ENCODE measurements at regions not wholly inside any gene's neighbourhood (a gene's known extent, or its start where the extent isn't known, plus 50 kb on each side); places are given as distances from the start of the nearest gene placed in this dataset.

DNA sequence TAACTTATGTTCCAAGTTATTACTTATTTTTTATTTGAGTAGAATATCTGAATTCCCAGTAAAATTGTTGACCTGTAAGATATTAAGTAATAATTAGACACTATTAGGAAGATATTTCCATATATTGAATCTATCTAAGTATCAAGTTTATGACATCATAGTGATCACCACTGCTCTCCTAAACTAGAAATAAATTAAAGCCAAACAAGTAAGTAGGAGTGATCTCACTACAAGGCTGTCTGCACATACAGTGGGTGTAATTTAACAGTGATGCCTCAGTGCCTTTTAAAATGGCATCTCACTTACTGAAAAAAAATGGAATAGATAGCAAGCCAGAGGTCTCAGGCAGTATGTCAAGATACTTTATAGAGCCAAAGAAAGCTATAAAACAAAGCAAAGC is 789.6 kb downstream of the KCTD16 start:
- Histone ChIP-seq H3K36me3 (no peaks in the 10 kb centered on the region), H3K4me1 (0 out of 20 replicates have a peak, but pooled peaks cover 0 to 6% (median 0%) of the 10 kb centered on the region in 10 experiments), H3K4me3 (no peak overlapping the region), H3K27me3 (no peaks in the 10 kb centered on the region), H3K27ac (no peak overlapping the region), H4K20me1 (no peaks in the 10 kb centered on the region), H3K9me3 (replicated peaks in 1 of 11) (no peaks in the 10 kb centered on the region), H3K4me2 (no peak overlapping the region), H3K9ac (no peak overlapping the region)
- TF ChIP-seq Cebpa-rat (IDR thresholded peaks at IDR 0.05) = no peak

DNA sequence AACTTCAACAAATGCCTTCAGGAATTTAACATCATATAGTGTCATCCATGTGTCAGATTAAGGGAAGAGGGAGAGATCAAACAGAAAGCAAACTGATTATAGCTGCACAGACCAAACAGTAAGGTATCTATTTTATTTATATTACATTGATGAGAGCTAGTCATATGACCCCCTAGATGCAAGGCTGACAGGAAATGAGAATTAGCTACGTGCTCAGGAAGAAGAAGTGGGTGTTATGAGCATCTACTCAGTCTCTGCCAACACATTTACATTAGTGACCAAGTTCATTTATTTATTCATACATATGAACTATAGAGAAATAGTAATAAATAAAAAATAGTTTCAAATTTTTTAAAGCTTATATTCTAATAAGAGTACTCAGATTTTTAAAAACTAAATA is 787.3 kb downstream of the KCTD16 start:
- Histone ChIP-seq H3K27ac (no peak overlapping the region), H3K36me3 (no peaks in the 10 kb centered on the region), H3K4me1 (peaks cover 0 to 7% (median 2%) of the 10 kb centered on the region in 10 experiments; a peak in 4 of 20 replicates), H3K9ac (no peak overlapping the region), H4K20me1 (no peaks in the 10 kb centered on the region), H3K27me3 (no peaks in the 10 kb centered on the region), H3K4me3 (no peak overlapping the region), H3K9me3 (replicated peaks in 1 of 11) (no peaks in the 10 kb centered on the region), H3K4me2 (no peak overlapping the region)
- no peak for TF ChIP-seq Cebpa-rat (IDR thresholded peaks at IDR 0.05)

DNA sequence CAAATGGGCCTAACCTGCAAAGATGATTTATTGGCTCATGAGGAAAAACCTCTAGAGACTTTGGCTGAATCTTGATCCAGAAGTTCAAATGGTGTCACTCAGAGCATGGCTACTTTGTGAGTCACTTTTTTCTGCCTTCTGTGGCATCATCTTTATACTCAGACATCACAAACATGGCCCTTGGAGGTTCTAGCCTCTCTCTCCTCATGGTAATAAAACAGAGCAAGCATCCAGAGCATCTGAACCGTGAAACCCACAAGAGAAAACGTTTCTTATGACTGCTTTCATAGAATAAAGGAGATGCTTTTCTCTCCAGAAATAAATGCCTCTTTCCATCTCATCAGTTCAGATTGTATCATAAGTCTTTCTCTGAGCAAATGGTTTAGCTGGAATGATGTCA is 780.3 kb downstream of the KCTD16 start:
- Histone ChIP-seq H3K4me1 (peaks cover 0 to 23% (median 4%) of the 10 kb centered on the region in 10 experiments; a peak in 8 of 20 replicates), H4K20me1 (no peaks in the 10 kb centered on the region), H3K4me3 (no peak overlapping the region), H3K36me3 (no peaks in the 10 kb centered on the region), H3K27me3 (no peaks in the 10 kb centered on the region), H3K9ac (no peak overlapping the region), H3K9me3 (replicated peaks in 1 of 11) (no peaks in the 10 kb centered on the region), H3K27ac (no peak overlapping the region), H3K4me2 (peak overlapping the region in 6 of 11 experiments; percentile 4 to 24 (median 11); a peak in 5 of 22 replicates)
- TF ChIP-seq Cebpa-rat (IDR thresholded peaks at IDR 0.05) = no peak

DNA sequence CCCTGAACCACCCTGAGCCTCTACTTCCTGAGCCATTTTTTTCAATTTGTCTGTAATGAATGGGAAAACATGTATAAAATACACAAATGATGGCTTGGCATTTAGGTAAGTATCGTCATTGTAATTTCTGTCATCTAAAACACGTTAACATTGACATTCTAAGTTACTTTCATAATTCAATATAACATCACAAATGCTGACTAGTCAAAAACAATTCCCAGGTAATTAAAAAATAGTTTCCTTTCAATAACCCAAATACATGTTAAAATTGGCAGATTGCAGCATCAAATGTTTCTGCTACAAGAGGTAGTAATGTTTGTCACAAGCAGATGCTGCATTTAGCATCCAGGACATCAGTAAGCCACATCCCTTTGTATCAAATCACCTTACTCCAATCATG is 776.4 kb downstream of the KCTD16 start:
- H4K20me1 ChIP-seq = no peaks in the 10 kb centered on the region
- H3K4me3 ChIP-seq = no peak overlapping the region
- no peak overlapping the region for H3K9ac ChIP-seq
- no peaks in the 10 kb centered on the region for H3K9me3 ChIP-seq (replicated peaks in 1 of 11)
- TF ChIP-seq Cebpa-rat (IDR thresholded peaks at IDR 0.05) = no peak
- H3K4me1 ChIP-seq = peaks cover 0 to 19% (median 4%) of the 10 kb centered on the region in 10 experiments; a peak in 7 of 20 replicates
- no peak overlapping the region for H3K4me2 ChIP-seq
- H3K36me3 ChIP-seq = no peaks in the 10 kb centered on the region
- no peaks in the 10 kb centered on the region for H3K27me3 ChIP-seq
- H3K27ac ChIP-seq = no peak overlapping the region

DNA sequence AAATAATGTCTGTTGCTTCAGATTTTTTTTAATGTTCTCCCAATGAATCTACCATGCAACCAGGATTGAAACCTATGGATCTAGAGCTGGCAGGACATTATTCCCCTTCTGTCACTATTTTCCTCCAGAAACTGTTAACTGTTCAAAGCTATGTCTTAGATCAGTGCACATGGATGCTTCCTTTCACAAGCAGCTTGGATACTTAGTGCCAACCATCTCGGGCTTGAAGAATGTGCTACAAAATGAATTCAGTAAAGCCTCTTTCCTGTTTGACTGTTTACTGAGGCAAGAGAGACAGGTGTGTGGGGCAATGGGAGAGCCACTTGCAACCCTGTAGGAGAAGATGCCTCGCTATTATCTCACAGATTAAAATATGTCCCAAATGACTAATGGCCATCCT is 774.8 kb downstream of the KCTD16 start:
- Histone ChIP-seq H3K4me2 (no peak overlapping the region), H3K27ac (no peak overlapping the region)

DNA sequence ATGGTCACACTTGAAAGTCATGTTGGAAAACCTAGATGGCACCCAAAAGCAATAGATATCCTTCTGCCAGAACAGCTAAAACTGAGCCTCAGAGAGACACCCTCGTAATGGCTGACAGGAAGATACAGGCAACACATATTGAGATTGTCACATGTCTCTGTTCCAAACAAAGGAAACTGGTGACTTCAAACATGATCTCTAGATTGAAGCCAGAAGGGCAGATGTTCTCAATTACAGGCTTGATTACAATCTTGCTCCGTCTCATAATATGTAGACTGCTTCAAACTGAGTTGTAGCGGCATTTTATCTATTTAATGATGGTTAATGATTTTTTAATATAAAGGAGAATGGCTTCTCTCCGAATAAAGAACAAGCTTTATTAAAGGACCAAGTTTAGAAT is 774.3 kb downstream of the KCTD16 start:
- H3K36me3 ChIP-seq = no peaks in the 10 kb centered on the region
- H3K27me3 ChIP-seq = no peaks in the 10 kb centered on the region
- H3K9me3 ChIP-seq (replicated peaks in 1 of 11) = no peaks in the 10 kb centered on the region
- H3K4me2 ChIP-seq = no peak overlapping the region
- H3K27ac ChIP-seq = no peak overlapping the region
- H4K20me1 ChIP-seq = no peaks in the 10 kb centered on the region
- no peak overlapping the region for H3K4me3 ChIP-seq
- H3K9ac ChIP-seq = no peak overlapping the region
- H3K4me1 ChIP-seq = peaks cover 0 to 4% (median 0%) of the 10 kb centered on the region in 10 experiments; a peak in 1 of 20 replicates
- no peak for TF ChIP-seq Cebpa-rat (IDR thresholded peaks at IDR 0.05)

More for the DNA sequence above, 774.8 kb downstream of the KCTD16 start:
- Histone ChIP-seq H3K4me3 (no peak overlapping the region), H4K20me1 (no peaks in the 10 kb centered on the region), H3K27me3 (no peaks in the 10 kb centered on the region), H3K4me1 (peaks cover 0 to 6% (median 0%) of the 10 kb centered on the region in 10 experiments; a peak in 3 of 20 replicates), H3K9me3 (replicated peaks in 1 of 11) (no peaks in the 10 kb centered on the region), H3K36me3 (no peaks in the 10 kb centered on the region), H3K9ac (no peak overlapping the region)
- TF ChIP-seq Cebpa-rat (IDR thresholded peaks at IDR 0.05) = no peak

DNA sequence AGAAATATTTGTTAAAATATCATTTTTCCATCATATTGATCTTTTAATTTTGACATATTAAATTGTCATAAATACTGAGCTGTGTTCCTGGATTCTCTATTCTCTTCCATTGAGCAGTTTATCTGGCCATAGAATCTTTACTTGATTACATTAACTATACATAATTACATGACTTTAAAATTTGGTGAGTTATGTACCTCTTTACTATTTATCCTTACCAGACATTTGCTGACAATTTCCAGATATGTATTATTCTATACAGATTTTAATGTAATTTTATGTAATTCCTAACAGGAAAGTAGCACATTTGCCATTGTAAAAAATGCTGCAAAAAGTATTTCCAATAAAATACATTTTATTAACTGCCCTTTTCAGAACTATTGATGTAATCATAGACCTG is 770.3 kb downstream of the KCTD16 start:
- no peak for TF ChIP-seq Cebpa-rat (IDR thresholded peaks at IDR 0.05)
- H3K9me3 ChIP-seq (replicated peaks in 1 of 11) = no peaks in the 10 kb centered on the region

DNA sequence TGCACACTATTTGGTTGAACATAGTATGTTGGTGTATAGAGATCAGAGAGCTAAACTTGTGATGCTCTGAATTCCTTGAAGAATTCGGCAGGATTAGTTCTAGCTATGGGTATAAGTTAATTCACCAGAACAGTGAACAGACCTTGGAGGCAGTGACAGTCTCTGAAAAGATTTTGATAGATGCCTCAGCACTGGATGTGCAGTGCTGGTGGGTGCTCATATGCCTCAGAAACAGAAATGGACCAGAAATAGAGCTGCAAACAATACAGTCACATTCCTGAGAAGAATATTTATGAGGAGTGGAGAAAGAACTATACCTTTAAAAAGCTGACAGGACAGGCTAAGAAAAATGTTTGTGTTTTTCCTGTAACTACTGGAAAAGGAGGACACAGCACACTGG is 747.7 kb downstream of the KCTD16 start:
- Histone ChIP-seq H3K4me1 (no peaks in the 10 kb centered on the region), H3K36me3 (no peaks in the 10 kb centered on the region), H3K4me3 (no peak overlapping the region), H3K9ac (no peak overlapping the region), H3K27ac (no peak overlapping the region), H3K9me3 (replicated peaks in 1 of 11) (no peaks in the 10 kb centered on the region), H4K20me1 (no peaks in the 10 kb centered on the region), H3K4me2 (no peak overlapping the region), H3K27me3 (no peaks in the 10 kb centered on the region)
- no peak for TF ChIP-seq Cebpa-rat (IDR thresholded peaks at IDR 0.05)

More for the DNA sequence above, 770.3 kb downstream of the KCTD16 start:
- Histone ChIP-seq H3K9ac (no peak overlapping the region), H3K27me3 (no peaks in the 10 kb centered on the region), H3K4me1 (peaks cover 0 to 4% (median 0%) of the 10 kb centered on the region in 10 experiments; a peak in 1 of 20 replicates), H3K4me3 (no peak overlapping the region), H3K27ac (no peak overlapping the region), H3K4me2 (no peak overlapping the region), H3K36me3 (no peaks in the 10 kb centered on the region), H4K20me1 (no peaks in the 10 kb centered on the region)

DNA sequence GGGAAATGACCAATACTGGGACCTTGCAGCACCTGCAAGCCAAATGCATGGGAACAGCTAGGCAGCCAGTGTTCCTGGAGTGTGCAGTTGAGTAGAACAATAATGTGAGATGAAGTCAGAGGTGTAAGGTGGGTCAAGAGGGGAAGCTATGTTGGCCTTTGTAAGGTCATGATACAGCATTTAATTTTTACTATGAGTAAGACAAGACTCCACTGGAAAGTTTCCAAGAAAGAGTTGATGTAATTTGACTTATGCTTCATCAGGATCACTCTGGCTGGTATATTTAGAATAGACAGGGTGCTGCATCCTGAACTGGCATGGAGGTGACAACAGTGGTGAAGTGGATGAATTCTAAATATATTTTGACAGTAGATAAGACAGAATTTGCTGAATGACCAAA is 744.8 kb downstream of the KCTD16 start:
- TF ChIP-seq Cebpa-rat (IDR thresholded peaks at IDR 0.05) = no peak
- no peaks in the 10 kb centered on the region for H3K36me3 ChIP-seq

DNA sequence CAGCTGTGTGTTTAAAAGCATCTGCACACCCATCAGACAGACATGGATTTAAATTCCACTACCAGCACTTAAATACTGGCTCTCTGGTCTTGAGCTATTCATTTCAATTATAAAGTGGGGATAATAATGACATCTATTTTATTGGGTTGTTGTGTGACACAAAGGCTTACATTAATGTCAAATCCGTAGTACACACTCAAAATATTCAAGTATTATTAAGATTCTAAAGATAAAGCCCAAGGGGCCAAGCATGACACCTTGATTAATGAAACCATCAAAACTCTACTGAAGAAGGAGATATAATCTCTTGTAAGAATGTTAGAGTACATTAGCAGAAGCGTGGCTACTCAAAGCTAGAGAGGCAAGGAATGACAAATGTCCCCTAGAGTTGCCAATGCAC is 743.0 kb downstream of the KCTD16 start:
- no peaks in the 10 kb centered on the region for H4K20me1 ChIP-seq
- no peak overlapping the region for H3K4me2 ChIP-seq
- 0 out of 22 replicates have a peak, but pooled peaks cover 0 to 6% (median 0%) of the 10 kb centered on the region in 11 experiments for H3K9me3 ChIP-seq (replicated peaks in 1 of 11)
- no peaks in the 10 kb centered on the region for H3K27me3 ChIP-seq
- no peak overlapping the region for H3K9ac ChIP-seq
- no peak overlapping the region for H3K4me3 ChIP-seq
- no peak overlapping the region for H3K27ac ChIP-seq
- no peaks in the 10 kb centered on the region for H3K4me1 ChIP-seq
- no peaks in the 10 kb centered on the region for H3K36me3 ChIP-seq
- no peak for TF ChIP-seq Cebpa-rat (IDR thresholded peaks at IDR 0.05)

More for the DNA sequence above, 744.8 kb downstream of the KCTD16 start:
- Histone ChIP-seq H3K4me3 (no peak overlapping the region), H3K9me3 (replicated peaks in 1 of 11) (0 out of 22 replicates have a peak, but pooled peaks cover 0 to 6% (median 0%) of the 10 kb centered on the region in 11 experiments), H4K20me1 (no peaks in the 10 kb centered on the region), H3K27me3 (no peaks in the 10 kb centered on the region), H3K9ac (no peak overlapping the region), H3K27ac (no peak overlapping the region), H3K4me1 (no peaks in the 10 kb centered on the region), H3K4me2 (no peak overlapping the region)

Measured in BLaER1 treated with 17β-estradiol and CSF1 and Interleukin-3, amounts not matched to agents 10 nM and 100 nM (cell line).